A549 (cell line): ENCODE measurements at regions not wholly inside any gene's neighbourhood (a gene's known extent, or its start where the extent isn't known, plus 50 kb on each side); places are given as distances from the start of the nearest gene placed in this dataset.

Experiments used
- CTCF ChIP-seq: fragments of >200 bp; sonication (Bioruptor Twin); formaldehyde crosslinking; IDR thresholded peaks from 3 replicates; pipeline ENCODE4 v1.5.1; 2016
- EP300 ChIP-seq, 2 experiments: fragments of >200 bp; sonication (Bioruptor Twin); formaldehyde crosslinking; IDR thresholded peaks; 2 replicates in 1 of 2; 3 replicates in 1 of 2; pipeline ENCODE4 v1.6.1; 2016 to 2017
- ESRRA ChIP-seq: fragments of 150-350 bp; IDR thresholded peaks from 2 replicates; pipeline ENCODE4 v1.6.1; 2014; ENCODE audit warnings: mild to moderate bottlenecking, low read length, borderline replicate concordance
- HOXA7 ChIP-seq: fragments of 250-450 bp; sonication (Bioruptor Pico); IDR thresholded peaks from 2 replicates; pipeline ENCODE4 v1.5.0; 2020; ENCODE audit warnings: mild to moderate bottlenecking, moderate library complexity
- MAX ChIP-seq: IDR thresholded peaks from 2 replicates; pipeline ENCODE4 v1.6.1; 2012
- MAZ ChIP-seq: fragments of 150-350 bp; IDR thresholded peaks from 2 replicates; pipeline ENCODE4 v1.6.1; 2014; ENCODE audit warnings: antibody characterized with exemption, low read depth, low read length, borderline replicate concordance
- NFE2L2 ChIP-seq: fragments of 150-350 bp; conservative IDR thresholded peaks from 2 replicates; pipeline ENCODE4 v1.6.1; 2014; ENCODE audit warnings: low read length
- POLR2A ChIP-seq: IDR thresholded peaks from 2 replicates; pipeline ENCODE4 v1.6.1; 2012; ENCODE audit warnings: mild to moderate bottlenecking, low read length
- REST ChIP-seq: fragments of 200-600 bp; sonication (generic); IDR thresholded peaks from 2 replicates; pipeline ENCODE4 v1.6.1; 2016; ENCODE audit warnings: antibody characterized with exemption, mild to moderate bottlenecking, moderate library complexity
- RFX5 ChIP-seq: fragments of 450-650 bp; IDR thresholded peaks from 2 replicates; pipeline ENCODE4 v1.7.1; 2014; ENCODE audit warnings: antibody characterized with exemption, mild to moderate bottlenecking, moderate library complexity

- TF ChIP-seq CTCF (no peak), REST (no peak), MAX (no peak), RFX5 (no peak), ESRRA (no peak), EP300 (IDR thresholded peaks at IDR 0.05) (no peak), POLR2A (no peak), HOXA7 (no peak), NFE2L2 (no peak), MAZ (no peak)
Measured at GRCh38 chr12:127262615-127263014, 1004.4 kb upstream of the TMEM132C start.
